Nucleus accumbens (tissue), 56 donors: ENCODE measurements at regions not wholly inside any gene's neighbourhood (a gene's known extent, or its start where the extent isn't known, plus 50 kb on each side); places are given as distances from the start of the nearest gene placed in this dataset.

Experiments used
- DNase-seq, 56 donors: peaks; one replicate each; lab custom pipeline; 2025; lab: John Stamatoyannopoulos, UW

DNA sequence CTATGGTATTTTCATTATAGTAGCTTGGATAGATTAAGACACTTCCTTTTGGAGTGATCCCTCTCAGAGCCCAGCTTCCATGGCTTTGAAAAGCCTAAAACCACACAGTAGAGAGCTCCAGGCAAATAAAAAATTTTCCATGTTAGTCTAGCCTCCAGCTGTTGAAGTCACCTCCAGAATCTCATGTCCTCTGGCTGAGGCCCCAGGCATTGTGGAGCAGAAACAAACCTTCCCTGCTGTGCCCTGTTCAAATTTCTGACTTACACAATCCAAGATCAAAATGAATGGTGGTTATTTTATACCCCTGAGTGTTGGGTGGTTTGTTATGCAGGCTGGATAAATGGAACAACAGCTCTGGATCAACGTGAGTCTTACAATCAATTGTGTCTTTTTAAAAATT is 203.9 kb downstream of the ICE1 start:
- no peak for DNase-seq

DNA sequence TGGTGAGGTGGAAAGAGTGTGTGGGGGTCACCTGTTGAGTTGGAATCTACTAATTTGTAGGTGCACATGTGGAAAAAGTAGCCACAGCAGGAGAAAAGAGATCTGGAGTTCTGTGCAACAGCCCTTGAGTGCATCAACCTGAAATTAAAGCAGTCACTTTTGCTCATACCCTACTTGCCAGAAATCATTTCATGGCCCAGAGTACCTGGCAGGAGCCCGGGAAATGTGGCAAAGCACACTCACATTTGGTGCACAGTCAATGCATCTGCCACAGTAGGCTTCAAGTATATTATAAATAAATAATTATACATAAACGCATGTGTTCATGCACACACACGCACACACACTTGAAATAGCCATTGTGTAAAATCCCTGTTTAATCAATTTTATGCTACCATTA is 203.0 kb downstream of the ICE1 start:
- no peak for DNase-seq

GRCh38 chr5:5623397-5623796 is 200.9 kb downstream of the ICE1 start:
- DNase-seq = no peak

DNA sequence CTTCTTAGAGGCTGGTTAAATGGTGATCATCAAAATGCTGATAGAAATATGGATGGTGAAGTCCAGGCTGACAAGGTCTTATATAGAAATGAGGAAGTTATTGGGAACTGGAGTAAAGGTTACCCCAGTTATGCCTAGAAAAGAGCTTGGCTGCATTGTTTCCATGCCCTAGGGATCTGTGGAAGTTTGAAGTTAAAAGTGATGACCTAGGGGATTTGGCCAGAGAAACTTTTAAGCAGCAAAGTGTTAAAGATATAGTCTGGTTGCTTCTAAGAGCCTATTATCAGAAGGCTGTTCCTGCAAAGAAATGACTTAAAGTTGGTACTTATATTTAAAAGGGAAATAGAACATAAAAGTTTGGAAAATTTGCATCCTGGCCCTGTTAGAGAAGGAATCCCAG is 200.3 kb downstream of the ICE1 start:
- no peak for DNase-seq

DNA sequence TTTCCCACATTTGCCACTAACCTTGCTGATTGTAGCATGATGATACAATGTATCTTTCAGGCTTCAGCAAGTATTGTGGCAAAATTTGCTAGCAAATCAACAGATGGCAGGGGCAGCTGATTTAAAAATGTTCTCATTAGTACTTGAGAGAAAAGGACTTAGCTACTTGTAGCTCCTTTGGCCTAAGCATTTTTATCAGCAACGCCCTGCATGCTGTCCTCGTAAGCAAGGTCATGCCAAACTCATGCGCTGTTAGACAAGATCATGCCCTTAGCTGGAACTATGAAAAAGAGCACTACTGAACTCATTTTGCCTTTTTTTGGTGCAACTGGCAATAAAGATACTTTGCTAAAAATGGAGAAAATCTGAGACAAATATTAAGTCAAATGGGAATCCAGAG is 197.1 kb downstream of the ICE1 start:
- no peak for DNase-seq

DNA sequence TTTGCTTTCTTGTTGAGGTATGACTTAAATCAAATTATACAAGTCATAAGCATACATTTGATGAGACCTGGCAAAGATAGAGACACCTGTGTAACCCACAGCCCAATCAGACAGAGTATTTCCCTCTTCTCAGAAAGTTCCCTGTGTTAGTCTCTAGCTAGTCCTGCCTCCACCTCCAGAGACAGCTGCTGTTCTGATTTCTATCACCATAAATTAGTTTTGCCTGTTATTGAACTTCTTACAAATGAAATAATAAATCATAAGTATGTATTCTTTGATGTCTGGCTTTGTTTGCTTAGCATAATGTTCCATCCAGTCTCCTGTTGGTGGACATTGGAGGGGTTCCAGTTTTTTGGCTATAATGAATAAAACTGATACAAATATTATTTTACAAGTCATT is 194.5 kb downstream of the ICE1 start:
- DNase-seq = no peak

DNA sequence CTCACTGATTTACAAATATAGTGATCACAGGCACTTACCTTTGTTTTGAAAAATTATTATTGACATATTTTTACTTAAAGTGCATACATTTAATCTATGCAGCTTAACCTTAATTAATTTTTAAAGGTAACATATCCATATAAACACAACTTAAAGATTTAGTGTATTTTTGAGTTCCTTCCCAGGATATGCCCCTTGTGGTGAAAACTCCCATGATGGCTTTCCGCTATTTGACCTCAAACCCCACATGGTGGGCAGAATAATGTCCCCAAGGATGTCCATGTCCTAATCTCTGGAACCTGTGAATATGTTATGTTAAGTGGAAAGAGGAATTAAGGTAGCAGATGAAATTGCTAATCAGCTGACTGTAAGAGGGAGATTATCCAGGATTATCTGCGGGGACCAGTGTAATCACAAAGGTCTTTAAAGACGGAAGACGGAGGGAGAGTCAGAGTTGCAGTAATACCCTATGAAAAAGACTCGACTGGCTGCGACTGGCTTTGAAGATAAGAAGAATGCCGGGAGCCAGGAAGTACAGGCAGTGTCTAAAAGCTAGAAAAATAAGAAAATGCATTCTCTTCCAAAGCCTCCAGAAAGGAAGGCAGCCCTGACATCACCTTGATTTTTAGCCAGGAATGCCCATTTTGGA is 193.9 kb downstream of the ICE1 start:
- no peak for DNase-seq

- no peak for DNase-seq
These were observed 193.1 kb downstream of the ICE1 start for GRCh38 chr5:5615569-5615968.

GRCh38 chr5:5613261-5613990 is 190.9 kb downstream of the ICE1 start:
- DNase-seq = no peak

- no peak for DNase-seq
These were observed 189.6 kb downstream of the ICE1 start for GRCh38 chr5:5612096-5612495.

DNA sequence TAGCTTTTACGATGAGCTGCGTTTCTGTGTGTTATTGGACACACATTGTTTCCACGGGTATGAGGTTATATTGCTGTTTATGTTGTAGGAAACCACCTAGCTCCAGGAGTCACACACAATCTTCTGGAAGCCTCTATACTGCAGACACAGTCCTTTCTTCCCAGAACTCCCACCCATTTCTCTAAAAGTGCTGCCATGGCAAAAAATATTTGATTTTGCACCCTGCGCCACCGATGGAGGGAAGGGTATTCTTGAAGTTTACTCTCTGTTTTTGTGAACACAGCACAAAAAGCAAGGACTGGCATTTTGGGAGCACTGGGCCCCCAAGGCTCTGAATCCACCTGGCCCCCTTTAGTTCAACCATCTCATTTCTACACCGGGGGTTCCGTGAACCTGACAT is 187.5 kb downstream of the ICE1 start:
- no peak for DNase-seq

- no peak for DNase-seq
These were observed 182.8 kb downstream of the ICE1 start for GRCh38 chr5:5605170-5605764.

- DNase-seq = no peak
These were observed 180.1 kb downstream of the ICE1 start for GRCh38 chr5:5602554-5602953.

- DNase-seq = no peak
These were observed 176.2 kb downstream of the ICE1 start for GRCh38 chr5:5598547-5599113.

DNA sequence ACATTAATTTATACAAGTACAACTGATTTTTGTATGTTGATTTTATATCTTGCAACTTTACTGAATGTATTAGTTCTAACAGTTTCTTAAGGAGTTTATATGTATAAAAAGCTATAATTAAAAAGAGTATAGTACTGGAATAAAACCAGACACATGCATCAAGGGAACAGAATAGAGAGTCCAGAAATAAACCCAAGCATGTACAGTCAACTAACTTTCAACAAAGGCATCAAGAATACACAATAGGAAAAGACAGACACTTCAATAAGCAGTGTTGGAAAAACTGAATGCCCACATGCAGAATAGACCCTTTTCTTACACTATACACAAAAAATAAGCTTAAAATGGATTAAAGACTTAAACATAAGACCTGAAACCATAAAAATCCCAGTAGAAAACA is 170.9 kb downstream of the ICE1 start:
- no peak for DNase-seq

DNA sequence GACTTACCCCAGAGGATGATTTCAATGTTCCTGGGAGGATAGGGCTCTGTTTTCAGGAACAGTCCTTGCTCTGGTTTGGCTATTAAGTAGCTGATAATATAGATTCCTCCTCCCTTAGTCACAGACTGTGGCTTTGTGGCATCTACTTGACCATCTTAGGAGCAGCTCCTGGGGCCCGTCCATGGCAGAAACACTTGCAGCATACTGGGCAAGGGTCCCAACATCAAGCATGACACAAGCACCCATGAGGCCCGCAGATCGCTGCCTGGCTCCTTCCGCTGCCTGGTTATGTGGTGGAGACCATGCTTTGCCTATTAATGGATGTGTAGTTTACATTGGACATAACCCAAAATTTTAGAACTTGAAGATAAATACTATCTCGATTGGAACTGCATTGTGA is 170.1 kb downstream of the ICE1 start:
- no peak for DNase-seq

DNA sequence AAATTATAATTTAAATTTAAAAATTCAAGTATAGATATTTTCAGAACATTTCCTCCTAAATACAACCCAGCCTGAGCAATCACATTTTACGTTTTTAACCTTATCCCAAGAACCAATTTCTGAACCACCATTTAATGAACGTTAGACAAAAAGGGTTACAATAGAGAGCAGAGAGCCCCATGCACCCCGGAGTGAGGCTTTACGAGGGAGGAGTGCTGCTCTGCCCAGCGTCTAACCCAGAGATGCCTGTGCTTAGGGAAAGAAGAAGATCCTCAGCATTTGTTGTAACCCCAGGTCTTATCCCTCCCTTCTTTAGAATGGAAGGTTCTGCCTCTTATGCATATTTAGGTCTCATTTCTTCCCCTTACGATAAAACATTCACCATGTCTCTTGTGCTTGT is 169.1 kb downstream of the ICE1 start:
- DNase-seq = no peak

DNA sequence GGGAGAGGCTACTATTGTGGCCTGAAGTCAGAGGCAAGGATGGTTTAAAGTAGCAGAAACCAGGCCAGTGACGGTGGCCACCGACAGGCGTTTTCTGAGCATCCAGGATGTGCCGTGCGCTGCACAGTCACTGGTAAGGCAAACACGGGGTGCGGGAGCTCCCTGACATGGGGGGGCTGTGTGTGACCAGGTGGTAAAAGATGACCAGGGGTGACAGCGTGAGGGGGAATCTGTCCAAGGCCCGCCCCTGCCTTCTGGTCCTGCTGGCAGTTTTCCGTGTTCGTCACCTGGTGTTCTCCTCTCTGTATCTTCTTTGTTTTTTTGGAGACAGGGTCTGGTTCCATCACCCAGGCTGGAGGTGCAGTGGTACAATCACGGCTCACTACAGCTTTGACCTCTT is 167.4 kb downstream of the ICE1 start:
- DNase-seq = no peak

- no peak for DNase-seq
These were observed 166.7 kb downstream of the ICE1 start for GRCh38 chr5:5588887-5589826.

GRCh38 chr5:5588386-5588785 is 165.9 kb downstream of the ICE1 start:
- DNase-seq = no peak

DNA sequence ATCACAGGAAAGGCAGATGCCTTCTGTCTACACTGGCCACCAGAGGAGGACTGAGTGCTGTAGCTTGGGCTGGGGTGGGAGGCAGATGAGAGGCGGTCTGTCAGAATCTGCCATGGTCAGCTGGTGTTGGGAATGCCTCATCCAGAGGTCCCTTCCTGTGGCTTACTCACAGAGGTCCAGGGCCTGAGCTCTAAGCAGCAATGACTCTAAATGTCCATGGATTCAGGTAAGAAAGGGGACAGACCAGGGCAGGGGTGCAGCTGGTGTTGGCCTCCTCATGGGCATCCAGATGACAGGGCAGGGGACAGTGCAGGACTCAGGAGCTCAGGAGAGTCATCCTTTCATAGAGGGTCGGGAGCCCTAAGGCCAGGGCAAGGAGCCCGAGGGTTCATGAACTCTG is 165.0 kb downstream of the ICE1 start:
- DNase-seq = no peak
